KOPT-K1 (cell line): ENCODE measurements at regions not wholly inside any gene's neighbourhood (a gene's known extent, or its start where the extent isn't known, plus 50 kb on each side); places are given as distances from the start of the nearest gene placed in this dataset.

ENCODE experiments used
- H3K27ac ChIP-seq: fragments of 200-600 bp; sonication (generic); 2 replicates; pipeline ENCODE4 v1.5.1; 2016; ENCODE audit warnings: antibody characterized with exemption, mild to moderate bottlenecking, low read depth, low read length; ENCODE audit not compliant: poor library complexity, severe bottlenecking
- H3K36me3 ChIP-seq: fragments of 200-600 bp; sonication (generic); 2 replicates; pipeline ENCODE4 v1.5.1; 2017; ENCODE audit warnings: antibody characterized with exemption, mild to moderate bottlenecking, low read length, moderate library complexity; ENCODE audit not compliant: insufficient read depth
- H3K9me3 ChIP-seq: fragments of 200-600 bp; sonication (generic); 2 replicates; pipeline ENCODE4 v1.5.1; 2017; ENCODE audit warnings: antibody characterized with exemption, low read length, mild to moderate bottlenecking; ENCODE audit not compliant: insufficient read depth, poor library complexity, severe bottlenecking

GRCh38 chr10:23884670-23885069, 324.3 kb upstream of the KIAA1217 start:
- Histone ChIP-seq H3K36me3 (no peaks in the 10 kb centered on the region), H3K27ac (no peak overlapping the region), H3K9me3 (no peaks in the 10 kb centered on the region)

- Histone ChIP-seq H3K36me3 (no peaks in the 10 kb centered on the region), H3K9me3 (no peaks in the 10 kb centered on the region), H3K27ac (no peak overlapping the region)
These were observed 323.1 kb upstream of the KIAA1217 start for GRCh38 chr10:23885853-23886252.

- no peak overlapping the region for H3K27ac ChIP-seq
These were observed 322.6 kb upstream of the KIAA1217 start for GRCh38 chr10:23886355-23886754.

GRCh38 chr10:23891301-23891700, 317.6 kb upstream of the KIAA1217 start:
- H3K9me3 ChIP-seq: no peaks in the 10 kb centered on the region
- H3K27ac ChIP-seq: no peak overlapping the region
- H3K36me3 ChIP-seq: no peaks in the 10 kb centered on the region

More at GRCh38 chr10:23886355-23886754, 322.6 kb upstream of the KIAA1217 start:
- Histone ChIP-seq H3K36me3 (no peaks in the 10 kb centered on the region), H3K9me3 (no peaks in the 10 kb centered on the region)

- no peak overlapping the region for H3K27ac ChIP-seq
- H3K36me3 ChIP-seq: no peaks in the 10 kb centered on the region
- H3K9me3 ChIP-seq: no peaks in the 10 kb centered on the region
These were observed 316.6 kb upstream of the KIAA1217 start for GRCh38 chr10:23892296-23892695.

- no peak overlapping the region for H3K27ac ChIP-seq
- H3K9me3 ChIP-seq: no peaks in the 10 kb centered on the region
These were observed 311.7 kb upstream of the KIAA1217 start for GRCh38 chr10:23897267-23897666.

GRCh38 chr10:23897861-23898260, 311.1 kb upstream of the KIAA1217 start:
- Histone ChIP-seq H3K36me3 (no peaks in the 10 kb centered on the region), H3K9me3 (no peaks in the 10 kb centered on the region), H3K27ac (no peak overlapping the region)

More at GRCh38 chr10:23897267-23897666, 311.7 kb upstream of the KIAA1217 start:
- H3K36me3 ChIP-seq: no peaks in the 10 kb centered on the region

GRCh38 chr10:23899166-23899565, 309.8 kb upstream of the KIAA1217 start:
- Histone ChIP-seq H3K36me3 (no peaks in the 10 kb centered on the region), H3K9me3 (no peaks in the 10 kb centered on the region), H3K27ac (no peak overlapping the region)

GRCh38 chr10:23910291-23910690, 298.6 kb upstream of the KIAA1217 start:
- no peaks in the 10 kb centered on the region for H3K36me3 ChIP-seq
- no peaks in the 10 kb centered on the region for H3K9me3 ChIP-seq
- no peak overlapping the region for H3K27ac ChIP-seq

- no peaks in the 10 kb centered on the region for H3K9me3 ChIP-seq
- no peak overlapping the region for H3K27ac ChIP-seq
- H3K36me3 ChIP-seq: no peaks in the 10 kb centered on the region
These were observed 296.0 kb upstream of the KIAA1217 start for GRCh38 chr10:23912884-23913404.

GRCh38 chr10:23914641-23915040, 294.3 kb upstream of the KIAA1217 start:
- Histone ChIP-seq H3K36me3 (no peaks in the 10 kb centered on the region), H3K27ac (no peak overlapping the region), H3K9me3 (no peaks in the 10 kb centered on the region)

- Histone ChIP-seq H3K9me3 (no peaks in the 10 kb centered on the region), H3K27ac (no peak overlapping the region), H3K36me3 (no peaks in the 10 kb centered on the region)
These were observed 291.6 kb upstream of the KIAA1217 start for GRCh38 chr10:23917251-23917840.

- Histone ChIP-seq H3K9me3 (no peaks in the 10 kb centered on the region), H3K27ac (no peak overlapping the region), H3K36me3 (no peaks in the 10 kb centered on the region)
These were observed 290.7 kb upstream of the KIAA1217 start for GRCh38 chr10:23918090-23918723.

- Histone ChIP-seq H3K9me3 (no peaks in the 10 kb centered on the region), H3K36me3 (no peaks in the 10 kb centered on the region), H3K27ac (no peak overlapping the region)
These were observed 290.1 kb upstream of the KIAA1217 start for GRCh38 chr10:23918839-23919238.

- Histone ChIP-seq H3K9me3 (no peaks in the 10 kb centered on the region), H3K36me3 (no peaks in the 10 kb centered on the region), H3K27ac (no peak overlapping the region)
These were observed 281.2 kb upstream of the KIAA1217 start for GRCh38 chr10:23927576-23928325.
